ENCODE measurements at regions not wholly inside any gene's neighbourhood (a gene's known extent, or its start where the extent isn't known, plus 50 kb on each side); places are given as distances from the start of the nearest gene placed in this dataset.

DNA sequence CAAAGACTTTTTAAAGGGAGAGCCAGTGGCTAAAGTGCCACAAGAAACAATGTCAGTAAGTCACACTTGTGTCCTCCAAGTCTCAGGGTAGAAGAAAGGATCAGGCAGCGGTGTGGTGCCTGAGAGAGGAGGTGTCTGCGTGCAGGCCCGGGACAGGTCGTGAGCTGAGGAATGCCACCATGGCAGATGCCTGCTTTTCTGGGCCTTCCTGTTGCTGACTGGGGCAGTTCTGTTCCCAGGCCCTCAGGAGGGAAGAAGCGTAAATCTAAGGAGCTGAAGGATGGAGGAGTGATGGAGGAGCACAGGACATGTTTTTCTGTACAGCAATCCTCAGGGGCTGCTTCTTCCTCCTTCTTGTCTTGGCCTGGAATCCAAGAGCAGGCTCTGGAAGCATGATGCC is 165.8 kb downstream of the ZBTB18 start:
- no peaks in the 10 kb centered on the region for H3K27me3 ChIP-seq
- H3K36me3 ChIP-seq, result no peaks in the 10 kb centered on the region
- H3K4me1 ChIP-seq, result peaks cover 0 to 22% (median 16%) of the 10 kb centered on the region in 4 donors
- no peak for DNase-seq
- no peak overlapping the region for H3K4me3 ChIP-seq
- TF ChIP-seq EP300 (IDR thresholded peaks at IDR 0.05), result no peak
- TF ChIP-seq, protein P1, sequence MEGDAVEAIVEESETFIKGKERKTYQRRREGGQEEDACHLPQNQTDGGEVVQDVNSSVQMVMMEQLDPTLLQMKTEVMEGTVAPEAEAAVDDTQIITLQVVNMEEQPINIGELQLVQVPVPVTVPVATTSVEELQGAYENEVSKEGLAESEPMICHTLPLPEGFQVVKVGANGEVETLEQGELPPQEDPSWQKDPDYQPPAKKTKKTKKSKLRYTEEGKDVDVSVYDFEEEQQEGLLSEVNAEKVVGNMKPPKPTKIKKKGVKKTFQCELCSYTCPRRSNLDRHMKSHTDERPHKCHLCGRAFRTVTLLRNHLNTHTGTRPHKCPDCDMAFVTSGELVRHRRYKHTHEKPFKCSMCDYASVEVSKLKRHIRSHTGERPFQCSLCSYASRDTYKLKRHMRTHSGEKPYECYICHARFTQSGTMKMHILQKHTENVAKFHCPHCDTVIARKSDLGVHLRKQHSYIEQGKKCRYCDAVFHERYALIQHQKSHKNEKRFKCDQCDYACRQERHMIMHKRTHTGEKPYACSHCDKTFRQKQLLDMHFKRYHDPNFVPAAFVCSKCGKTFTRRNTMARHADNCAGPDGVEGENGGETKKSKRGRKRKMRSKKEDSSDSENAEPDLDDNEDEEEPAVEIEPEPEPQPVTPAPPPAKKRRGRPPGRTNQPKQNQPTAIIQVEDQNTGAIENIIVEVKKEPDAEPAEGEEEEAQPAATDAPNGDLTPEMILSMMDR (IDR thresholded peaks at IDR 0.05), result no peak
- TF ChIP-seq POLR2A (IDR thresholded peaks at IDR 0.05), result no peak
- TF ChIP-seq POLR2AphosphoS5 (IDR thresholded peaks at IDR 0.05), result no peak
- H3K9me3 ChIP-seq, result no peaks in the 10 kb centered on the region
- no peak overlapping the region for H3K27ac ChIP-seq
- 93 to 96% methylated on average over 5 of the region's 5 CpGs for WGBS, 2 donors
- intact Hi-C loops (cut with DNase I), result no loop called here

DNA sequence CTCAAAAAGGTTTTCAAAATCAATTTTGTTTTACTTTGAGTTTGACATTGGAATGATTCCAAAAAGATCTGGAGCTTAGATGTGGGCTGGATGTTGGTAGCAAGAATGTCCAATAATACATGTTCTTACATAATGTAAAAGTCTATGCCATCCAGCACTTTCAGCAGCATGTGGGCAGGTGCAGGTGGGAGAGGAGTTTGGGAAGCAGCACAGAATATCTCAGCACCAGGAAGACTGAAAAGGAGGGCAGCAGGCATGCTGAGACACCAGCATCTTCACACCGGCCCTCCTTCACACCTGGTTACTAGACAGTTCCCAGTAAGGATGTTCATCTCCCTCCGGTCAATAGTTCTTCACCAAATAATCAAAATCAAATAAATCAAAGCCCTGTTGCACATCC is 166.6 kb downstream of the ZBTB18 start:
- no peaks in the 10 kb centered on the region for H3K9me3 ChIP-seq
- WGBS, 2 donors, result 93 to 94% methylated on average over 2 of the region's 2 CpGs
- DNase-seq, result no peak
- no peak overlapping the region for H3K27ac ChIP-seq
- no peaks in the 10 kb centered on the region for H3K36me3 ChIP-seq
- H3K4me1 ChIP-seq, result peaks cover 0 to 19% (median 13%) of the 10 kb centered on the region in 4 donors
- no peaks in the 10 kb centered on the region for H3K27me3 ChIP-seq
- intact Hi-C loops (cut with DNase I), result no loop called here
- TF ChIP-seq POLR2A (IDR thresholded peaks at IDR 0.05) (no peak), EP300 (IDR thresholded peaks at IDR 0.05) (no peak), POLR2AphosphoS5 (IDR thresholded peaks at IDR 0.05) (no peak)
- TF ChIP-seq, protein P1 (IDR thresholded peaks at IDR 0.05), result no peak
- no peak overlapping the region for H3K4me3 ChIP-seq

DNA sequence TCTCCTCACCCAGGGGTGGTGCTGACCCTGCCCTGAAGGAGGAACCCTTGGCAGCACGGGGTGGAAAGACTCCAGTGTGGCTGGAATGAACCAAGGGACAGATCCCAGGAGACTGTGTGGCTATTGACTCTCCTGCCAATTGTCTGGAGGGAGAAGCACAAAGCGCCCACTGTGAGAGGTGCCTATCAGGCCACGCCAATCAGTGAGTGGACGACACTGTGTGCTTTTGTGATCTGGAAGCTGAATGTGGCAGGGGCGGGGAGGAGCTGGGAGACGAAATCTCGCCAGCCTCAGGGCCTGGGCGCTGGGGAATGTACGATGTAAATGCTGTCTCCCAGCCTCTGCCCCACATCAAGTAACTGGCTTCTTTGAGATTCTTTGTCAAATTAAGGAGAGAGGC is 167.1 kb downstream of the ZBTB18 start:
- intact Hi-C loops (cut with DNase I), result no loop called here
- no peaks in the 10 kb centered on the region for H3K27me3 ChIP-seq
- WGBS, 2 donors, result 80 to 84% methylated on average over 9 of the region's 9 CpGs

DNA sequence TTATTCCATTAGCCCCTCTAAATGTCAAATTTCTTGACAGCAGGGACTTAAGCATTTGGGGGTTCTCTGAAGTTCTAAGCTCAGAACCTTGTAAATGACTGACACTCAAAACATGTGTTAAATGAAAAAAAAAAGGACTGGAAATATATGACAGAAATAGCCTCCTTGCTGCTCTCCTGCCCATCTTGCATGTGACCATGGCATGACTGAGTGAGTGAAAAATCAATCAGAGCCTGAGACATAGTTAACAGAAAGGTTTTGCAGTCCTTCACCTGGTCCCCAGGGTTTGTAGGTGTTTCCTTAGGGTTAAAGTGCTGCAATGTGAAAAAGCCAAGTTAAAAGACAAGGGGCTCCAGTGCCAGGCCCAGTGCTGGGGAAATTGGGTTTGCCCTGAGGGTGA is 168.1 kb downstream of the ZBTB18 start:
- intact Hi-C loops (cut with DNase I), result no loop called here
- Histone ChIP-seq H3K36me3 (no peaks in the 10 kb centered on the region), H3K9me3 (no peaks in the 10 kb centered on the region), H3K4me1 (peaks cover 0 to 7% (median 6%) of the 10 kb centered on the region in 4 donors), H3K27ac (no peak overlapping the region), H3K27me3 (no peaks in the 10 kb centered on the region), H3K4me3 (no peak overlapping the region)
- no peak for DNase-seq
- TF ChIP-seq EP300 (IDR thresholded peaks at IDR 0.05) (no peak), POLR2A (IDR thresholded peaks at IDR 0.05) (no peak), POLR2AphosphoS5 (IDR thresholded peaks at IDR 0.05) (no peak)
- TF ChIP-seq, protein P1 (IDR thresholded peaks at IDR 0.05), result no peak

More for the DNA sequence above, 167.1 kb downstream of the ZBTB18 start:
- Histone ChIP-seq H3K9me3 (no peaks in the 10 kb centered on the region), H3K4me1 (peaks cover 0 to 14% (median 12%) of the 10 kb centered on the region in 4 donors), H3K4me3 (no peak overlapping the region), H3K36me3 (no peaks in the 10 kb centered on the region), H3K27ac (no peak overlapping the region)
- TF ChIP-seq, protein P1 (IDR thresholded peaks at IDR 0.05), result no peak
- no peak for TF ChIP-seq EP300 (IDR thresholded peaks at IDR 0.05)
- TF ChIP-seq POLR2AphosphoS5 (IDR thresholded peaks at IDR 0.05), result no peak
- no peak for TF ChIP-seq POLR2A (IDR thresholded peaks at IDR 0.05)
- DNase-seq, result no peak

DNA sequence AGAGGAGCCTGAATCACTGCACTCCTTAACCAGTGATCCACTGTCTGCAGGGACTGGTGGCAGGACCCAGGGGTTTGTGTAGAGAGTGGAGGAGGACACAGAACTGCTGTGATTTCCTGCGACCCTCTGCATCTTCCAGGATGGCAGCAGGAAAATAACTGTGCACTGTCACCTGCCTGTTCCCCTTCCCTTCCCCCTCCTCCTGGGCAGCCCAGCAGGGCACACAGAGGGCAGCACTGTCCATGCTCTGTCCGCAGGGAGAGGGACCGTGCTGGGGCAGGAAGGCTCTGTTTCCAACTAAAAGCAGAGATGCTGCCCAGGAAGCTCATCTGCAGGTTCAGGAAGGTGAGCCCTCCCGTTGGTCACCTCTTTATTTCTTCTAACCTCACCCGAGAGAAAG is 168.7 kb downstream of the ZBTB18 start:
- intact Hi-C loops (cut with DNase I), result no loop called here
- no peaks in the 10 kb centered on the region for H3K27me3 ChIP-seq
- no peak overlapping the region for H3K27ac ChIP-seq
- no peaks in the 10 kb centered on the region for H3K9me3 ChIP-seq
- WGBS, 2 donors, result 74 to 78% methylated on average over 5 of the region's 5 CpGs
- no peak overlapping the region for H3K4me3 ChIP-seq
- H3K36me3 ChIP-seq, result no peaks in the 10 kb centered on the region
- no peak for TF ChIP-seq EP300 (IDR thresholded peaks at IDR 0.05)
- no peak for TF ChIP-seq POLR2A (IDR thresholded peaks at IDR 0.05)
- TF ChIP-seq, protein P1 (IDR thresholded peaks at IDR 0.05), result no peak
- no peak for TF ChIP-seq POLR2AphosphoS5 (IDR thresholded peaks at IDR 0.05)
- H3K4me1 ChIP-seq, result peaks cover 0 to under 1% (median under 1%) of the 10 kb centered on the region in 4 donors
- no peak for DNase-seq
